Stimulated activated CD4-positive, alpha-beta T cell treated with anti-CD3 and anti-CD28 coated beads, Interleukin-4, amount 100 ng/mL, for 24 hours (primary cell): ENCODE measurements at regions not wholly inside any gene's neighbourhood (a gene's known extent, or its start where the extent isn't known, plus 50 kb on each side); places are given as distances from the start of the nearest gene placed in this dataset.
"Not testable (repeated sequence)": the region's sequence is repeated elsewhere in the genome, so short reads cannot be mapped to it uniquely, and the experiment has no call there.

Experiments used
- DNase-seq: peaks from one replicate; pipeline ENCODE4 v3.0.0-alpha.2; 2020

GRCh38 chr6:163707387-163708355, 293.2 kb downstream of the QKI start:
- DNase-seq, result no peak

GRCh38 chr6:163706500-163707087, 292.1 kb downstream of the QKI start:
- no peak for DNase-seq

GRCh38 chr6:163705923-163706322, 291.4 kb downstream of the QKI start:
- no peak for DNase-seq

GRCh38 chr6:163702736-163703135, 288.2 kb downstream of the QKI start:
- DNase-seq, result no peak

GRCh38 chr6:163701762-163702161, 287.2 kb downstream of the QKI start:
- DNase-seq, result no peak

- DNase-seq, result no peak
Observed at GRCh38 chr6:163698086-163698485, 283.6 kb downstream of the QKI start.

GRCh38 chr6:163696311-163696710, 281.8 kb downstream of the QKI start:
- DNase-seq, result not testable (repeated sequence)

GRCh38 chr6:163695414-163695864, 280.9 kb downstream of the QKI start:
- DNase-seq, result no peak

- no peak for DNase-seq
Observed at GRCh38 chr6:163694988-163695398, 280.5 kb downstream of the QKI start.

- no peak for DNase-seq
Observed at GRCh38 chr6:163694072-163694471, 279.6 kb downstream of the QKI start.

GRCh38 chr6:163691049-163691448, 276.5 kb downstream of the QKI start:
- no peak for DNase-seq

- DNase-seq, result no peak
Observed at GRCh38 chr6:163688739-163689362, 274.3 kb downstream of the QKI start.

GRCh38 chr6:163687075-163687474, 272.6 kb downstream of the QKI start:
- DNase-seq, result no peak

GRCh38 chr6:163686301-163686700, 271.8 kb downstream of the QKI start:
- no peak for DNase-seq

- DNase-seq, result no peak
Observed at GRCh38 chr6:163683105-163683622, 268.6 kb downstream of the QKI start.

GRCh38 chr6:163679753-163680152, 265.2 kb downstream of the QKI start:
- DNase-seq, result no peak

- DNase-seq, result no peak
Observed at GRCh38 chr6:163679012-163679660, 264.6 kb downstream of the QKI start.

- DNase-seq, result no peak
Observed at GRCh38 chr6:163675611-163676010, 261.1 kb downstream of the QKI start.

- DNase-seq, result no peak
Observed at GRCh38 chr6:163672710-163673109, 258.2 kb downstream of the QKI start.

- no peak for DNase-seq
Observed at GRCh38 chr6:163671791-163672190, 257.3 kb downstream of the QKI start.

GRCh38 chr6:163671355-163671754, 256.8 kb downstream of the QKI start:
- DNase-seq, result no peak

- DNase-seq, result no peak
Observed at GRCh38 chr6:163670336-163670735, 255.8 kb downstream of the QKI start.

- DNase-seq, result no peak
Observed at GRCh38 chr6:163668061-163668426, 253.5 kb downstream of the QKI start.
